Progenitor cell of endocrine pancreas (in vitro differentiated cells): ENCODE measurements at regions not wholly inside any gene's neighbourhood (a gene's known extent, or its start where the extent isn't known, plus 50 kb on each side); places are given as distances from the start of the nearest gene placed in this dataset.

ENCODE experiments used
- DNase-seq: peaks from one replicate; pipeline ENCODE4 v3.0.0; 2021; ENCODE audit warnings: low spot score; ENCODE audit not compliant: unreplicated experiment
- H3K27ac Mint-ChIP-seq: 2 replicates; pipeline ENCODE4 v1.8.0; 2021; ENCODE audit warnings: mild to moderate bottlenecking, moderate library complexity, mixed read lengths
- H3K27me3 Mint-ChIP-seq: 2 replicates; pipeline ENCODE4 v1.8.0; 2021; ENCODE audit warnings: mixed read lengths
- H3K36me3 Mint-ChIP-seq: 2 replicates; pipeline ENCODE4 v1.8.0; 2022; ENCODE audit warnings: mixed read lengths; ENCODE audit not compliant: insufficient read depth
- H3K4me1 Mint-ChIP-seq: 2 replicates; pipeline ENCODE4 v1.8.0; 2021; ENCODE audit warnings: low read depth, mixed read lengths
- H3K4me3 Mint-ChIP-seq: 2 replicates; pipeline ENCODE4 v1.8.0; 2021; ENCODE audit warnings: low read depth, mild to moderate bottlenecking, moderate library complexity, mixed read lengths
- H3K9me3 Mint-ChIP-seq: 2 replicates; pipeline ENCODE4 v1.8.0; 2021; ENCODE audit warnings: low read depth, mixed read lengths
- CTCF ChIP-seq: fragments of 200-600 bp; sonication (generic); IDR thresholded peaks from one replicate; pipeline ENCODE4 v1.5.0; 2021; ENCODE audit warnings: antibody characterized with exemption, mild to moderate bottlenecking; ENCODE audit not compliant: unreplicated experiment

- no peaks in the 10 kb centered on the region for H3K27me3 Mint-ChIP-seq
- DNase-seq: no peak
- no peak overlapping the region for H3K27ac Mint-ChIP-seq
- no peaks in the 10 kb centered on the region for H3K9me3 Mint-ChIP-seq
- TF ChIP-seq CTCF: no peak
- H3K4me1 Mint-ChIP-seq: no peaks in the 10 kb centered on the region
- no peak overlapping the region for H3K4me3 Mint-ChIP-seq
- no peaks in the 10 kb centered on the region for H3K36me3 Mint-ChIP-seq
Observed at GRCh38 chr6:92069781-92070180, 1349.6 kb downstream of the EPHA7 start.

GRCh38 chr6:92052513-92052912 lies 1366.8 kb downstream of the EPHA7 start:
- no peak for TF ChIP-seq CTCF
- DNase-seq: no peak
- Mint-ChIP-seq H3K4me1 (no peaks in the 10 kb centered on the region), H3K4me3 (no peak overlapping the region), H3K36me3 (no peaks in the 10 kb centered on the region), H3K27ac (no peak overlapping the region), H3K27me3 (no peaks in the 10 kb centered on the region), H3K9me3 (no peaks in the 10 kb centered on the region)

- no peaks in the 10 kb centered on the region for H3K36me3 Mint-ChIP-seq
- H3K9me3 Mint-ChIP-seq: no peaks in the 10 kb centered on the region
- DNase-seq: no peak
- no peaks in the 10 kb centered on the region for H3K4me1 Mint-ChIP-seq
- H3K4me3 Mint-ChIP-seq: no peak overlapping the region
- H3K27ac Mint-ChIP-seq: no peak overlapping the region
- no peak for TF ChIP-seq CTCF
- no peaks in the 10 kb centered on the region for H3K27me3 Mint-ChIP-seq
Observed at GRCh38 chr6:92050216-92050615, 1369.1 kb downstream of the EPHA7 start.

GRCh38 chr6:92047860-92048259 lies 1371.5 kb downstream of the EPHA7 start:
- Mint-ChIP-seq H3K4me3 (no peak overlapping the region), H3K27me3 (no peaks in the 10 kb centered on the region), H3K9me3 (no peaks in the 10 kb centered on the region), H3K36me3 (no peaks in the 10 kb centered on the region), H3K4me1 (no peaks in the 10 kb centered on the region), H3K27ac (no peak overlapping the region)
- DNase-seq: no peak
- no peak for TF ChIP-seq CTCF

GRCh38 chr6:92047152-92047850 lies 1372.1 kb downstream of the EPHA7 start:
- Mint-ChIP-seq H3K27ac (no peak overlapping the region), H3K27me3 (no peaks in the 10 kb centered on the region), H3K4me3 (no peak overlapping the region), H3K36me3 (no peaks in the 10 kb centered on the region), H3K9me3 (no peaks in the 10 kb centered on the region), H3K4me1 (no peaks in the 10 kb centered on the region)
- no peak for TF ChIP-seq CTCF
- no peak for DNase-seq
